ENCODE measurements at regions not wholly inside any gene's neighbourhood (a gene's known extent, or its start where the extent isn't known, plus 50 kb on each side); places are given as distances from the start of the nearest gene placed in this dataset.

DNA sequence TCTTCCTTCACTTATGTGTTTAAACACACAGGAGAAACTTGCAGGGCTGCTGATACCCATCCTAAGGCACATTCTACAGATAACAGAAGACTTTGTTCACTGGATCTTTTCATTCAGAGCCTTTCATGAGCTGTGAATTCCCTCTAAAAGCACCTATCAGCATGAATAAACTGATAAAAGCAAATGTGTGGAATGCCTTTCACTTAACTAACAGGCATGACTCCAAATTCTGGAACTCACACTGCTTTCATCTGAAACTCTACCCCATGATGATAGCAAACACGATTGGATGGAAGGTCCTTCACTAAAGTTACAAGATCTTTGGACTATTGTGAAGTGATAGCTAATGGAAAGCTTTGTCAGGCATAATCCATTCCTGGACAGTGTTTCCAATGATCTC, 457.3 kb downstream of the EFNB2 start:
- no peak for DNase-seq

DNA sequence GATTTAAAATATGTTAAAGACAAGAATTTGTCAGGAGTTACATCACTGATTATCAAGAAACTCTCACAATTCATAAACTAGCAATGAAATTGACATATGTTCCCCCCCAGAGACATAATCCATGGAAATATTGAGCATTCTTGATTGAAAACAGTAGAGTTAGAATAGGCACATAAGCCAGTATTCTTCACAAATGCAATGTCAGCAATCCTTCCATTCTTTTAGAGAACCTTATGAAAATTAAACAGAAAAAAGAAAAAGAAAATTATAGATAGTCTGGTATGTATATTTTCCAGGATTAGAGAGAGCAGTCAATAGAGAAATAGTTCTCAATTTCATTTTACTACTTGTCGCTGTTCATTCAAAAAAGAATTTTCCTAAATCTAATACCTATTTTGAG, 458.4 kb downstream of the EFNB2 start:
- in situ Hi-C loops (cut with MboI) = loop anchor here (10.0 kb wide), 1 partner anchor 448 kb away; no protein-coding TSS in a partner anchor
- H3K4me1 ChIP-seq (ENCODE audit: insufficient read depth) = no peaks in the 10 kb centered on the region
- no peak for DNase-seq
- no peaks in the 10 kb centered on the region for H3K9me2 ChIP-seq (ENCODE audit: insufficient read depth)
- H3K4me2 ChIP-seq (ENCODE audit: unreplicated experiment) = no peak overlapping the region
- H3K9ac ChIP-seq = no peak overlapping the region
- H3K4me3 ChIP-seq = no peak overlapping the region
- WGBS, 2 experiments (ENCODE audit: low coverage in 1 of 2, low lambda C conversion rate in 2 of 2, missing lambda C conversion rate in 2 of 2) = 94 to 95% methylated on average over 1 of the region's 1 CpG
- H3K9me3 ChIP-seq (ENCODE audit: low read depth) = no peaks in the 10 kb centered on the region
- TF ChIP-seq EZH2phosphoT487 (IDR thresholded peaks at IDR 0.05; ENCODE audit: insufficient read depth, low read depth) (no peak), EZH2 (IDR thresholded peaks at IDR 0.05; ENCODE audit: insufficient read depth, poor library complexity, severe bottlenecking) (no peak)
- no peak overlapping the region for H2AFZ ChIP-seq
- no peaks in the 10 kb centered on the region for H3K36me3 ChIP-seq (ENCODE audit: low read depth)
- H3K79me2 ChIP-seq (ENCODE audit: insufficient read depth) = no peaks in the 10 kb centered on the region
- peaks cover 5% of the 10 kb centered on the region for H3K27me3 ChIP-seq (replicated peaks; ENCODE audit: insufficient read depth)
- no peak overlapping the region for H3K27ac ChIP-seq
- H4K20me1 ChIP-seq (ENCODE audit: insufficient read depth) = no peaks in the 10 kb centered on the region
- H3F3A ChIP-seq (ENCODE audit: insufficient read depth) = no peaks in the 10 kb centered on the region

More for the DNA sequence above, 457.3 kb downstream of the EFNB2 start:
- in situ Hi-C loops (cut with MboI) = loop anchor here (10.0 kb wide), 1 partner anchor 447 kb away; no protein-coding TSS in a partner anchor
- Histone ChIP-seq H3K9me3 (ENCODE audit: low read depth) (no peaks in the 10 kb centered on the region), H4K20me1 (ENCODE audit: insufficient read depth) (no peaks in the 10 kb centered on the region), H3K27me3 (replicated peaks; ENCODE audit: insufficient read depth) (peaks cover 5% of the 10 kb centered on the region), H3K36me3 (ENCODE audit: low read depth) (no peaks in the 10 kb centered on the region), H3K4me3 (no peak overlapping the region), H3K4me1 (ENCODE audit: insufficient read depth) (no peaks in the 10 kb centered on the region), H3K79me2 (ENCODE audit: insufficient read depth) (no peaks in the 10 kb centered on the region), H3K27ac (no peak overlapping the region), H3K4me2 (ENCODE audit: unreplicated experiment) (no peak overlapping the region), H3F3A (ENCODE audit: insufficient read depth) (no peaks in the 10 kb centered on the region), H2AFZ (no peak overlapping the region), H3K9ac (no peak overlapping the region), H3K9me2 (ENCODE audit: insufficient read depth) (no peaks in the 10 kb centered on the region)
- TF ChIP-seq EZH2 (IDR thresholded peaks at IDR 0.05; ENCODE audit: insufficient read depth, poor library complexity, severe bottlenecking) (no peak), EZH2phosphoT487 (IDR thresholded peaks at IDR 0.05; ENCODE audit: insufficient read depth, low read depth) (no peak)
- 32 to 47% methylated on average over 1 of the region's 1 CpG for WGBS, 2 experiments (ENCODE audit: low coverage in 1 of 2, low lambda C conversion rate in 2 of 2, missing lambda C conversion rate in 2 of 2)

GRCh38 chr13:106072014-106072413, 463.4 kb downstream of the EFNB2 start:
- Histone ChIP-seq H2AFZ (no peak overlapping the region), H4K20me1 (ENCODE audit: insufficient read depth) (no peaks in the 10 kb centered on the region), H3K9me3 (ENCODE audit: low read depth) (no peaks in the 10 kb centered on the region), H3F3A (ENCODE audit: insufficient read depth) (no peaks in the 10 kb centered on the region), H3K9ac (no peak overlapping the region), H3K4me2 (ENCODE audit: unreplicated experiment) (no peak overlapping the region), H3K4me3 (no peak overlapping the region), H3K4me1 (ENCODE audit: insufficient read depth) (no peaks in the 10 kb centered on the region), H3K27me3 (replicated peaks; ENCODE audit: insufficient read depth) (peaks cover 22% of the 10 kb centered on the region), H3K79me2 (ENCODE audit: insufficient read depth) (no peaks in the 10 kb centered on the region), H3K36me3 (ENCODE audit: low read depth) (no peaks in the 10 kb centered on the region), H3K27ac (no peak overlapping the region), H3K9me2 (ENCODE audit: insufficient read depth) (no peaks in the 10 kb centered on the region)
- in situ Hi-C loops (cut with MboI) = loop anchor here (10.0 kb wide), 1 partner anchor 453 kb away; no protein-coding TSS in a partner anchor
- TF ChIP-seq EZH2 (IDR thresholded peaks at IDR 0.05; ENCODE audit: insufficient read depth, poor library complexity, severe bottlenecking) = no peak
- TF ChIP-seq EZH2phosphoT487 (IDR thresholded peaks at IDR 0.05; ENCODE audit: insufficient read depth, low read depth) = no peak
- 85 to 90% methylated on average over 1 of the region's 1 CpG for WGBS, 2 experiments (ENCODE audit: low coverage in 1 of 2, low lambda C conversion rate in 2 of 2, missing lambda C conversion rate in 2 of 2)
- no peak for DNase-seq

- peak; percentile 72 for DNase-seq
- H3K27me3 ChIP-seq (replicated peaks; ENCODE audit: insufficient read depth) = peaks cover under 1% of the 10 kb centered on the region; the same call in 1 of the 2 replicates
- H3K27ac ChIP-seq = no peak overlapping the region
- H3K4me3 ChIP-seq = no peak overlapping the region
- WGBS, 2 experiments (ENCODE audit: low coverage in 1 of 2, low lambda C conversion rate in 2 of 2, missing lambda C conversion rate in 2 of 2) = 52% methylated on average over 8 of the region's 8 CpGs
- H3K79me2 ChIP-seq (ENCODE audit: insufficient read depth) = no peaks in the 10 kb centered on the region
- no peaks in the 10 kb centered on the region for H3K9me2 ChIP-seq (ENCODE audit: insufficient read depth)
- no peak overlapping the region for H3K4me2 ChIP-seq (ENCODE audit: unreplicated experiment)
- H2AFZ ChIP-seq = no peak overlapping the region
- no peaks in the 10 kb centered on the region for H3K9me3 ChIP-seq (ENCODE audit: low read depth)
- no peaks in the 10 kb centered on the region for H3K36me3 ChIP-seq (ENCODE audit: low read depth)
- in situ Hi-C loops (cut with MboI) = no loop called here
- no peaks in the 10 kb centered on the region for H4K20me1 ChIP-seq (ENCODE audit: insufficient read depth)
- H3K4me1 ChIP-seq (ENCODE audit: insufficient read depth) = no peaks in the 10 kb centered on the region
- H3F3A ChIP-seq (ENCODE audit: insufficient read depth) = no peaks in the 10 kb centered on the region
- TF ChIP-seq EZH2 (IDR thresholded peaks at IDR 0.05; ENCODE audit: insufficient read depth, poor library complexity, severe bottlenecking) (no peak), EZH2phosphoT487 (IDR thresholded peaks at IDR 0.05; ENCODE audit: insufficient read depth, low read depth) (no peak)
- no peak overlapping the region for H3K9ac ChIP-seq
Measured at GRCh38 chr13:106063591-106064313, 471.7 kb downstream of the EFNB2 start.
